Central memory CD8-positive, alpha-beta T cell (primary cell): ENCODE measurements at regions not wholly inside any gene's neighbourhood (a gene's known extent, or its start where the extent isn't known, plus 50 kb on each side); places are given as distances from the start of the nearest gene placed in this dataset.
"Not testable (repeated sequence)": the region's sequence is repeated elsewhere in the genome, so short reads cannot be mapped to it uniquely, and the experiment has no call there.

Experiments used
- ATAC-seq: fragments of 150-1000 bp; cut with Tn5 transposase; replicated peaks from 2 replicates; pipeline ENCODE4 v1.10.0; 2022; ENCODE audit warnings: mild to moderate bottlenecking, moderate FRiP score, moderate number of reproducible peaks; ENCODE audit not compliant: poor library complexity, severe bottlenecking; ENCODE audit errors: extremely low read depth
- DNase-seq, 2 donors: peaks; one replicate each; pipeline ENCODE4 v3.0.0; 2021; ENCODE audit warnings: low spot score in 2 of 2
- H3K27ac Mint-ChIP-seq: one replicate; pipeline ENCODE4 v1.8.0; 2022; ENCODE audit warnings: low read depth, mild to moderate bottlenecking, moderate library complexity, mixed read lengths
- H3K27me3 Mint-ChIP-seq: one replicate; pipeline ENCODE4 v1.8.0; 2022; ENCODE audit warnings: mixed read lengths
- H3K36me3 Mint-ChIP-seq: one replicate; pipeline ENCODE4 v1.8.0; 2022; ENCODE audit warnings: mild to moderate bottlenecking, moderate library complexity, mixed read lengths; ENCODE audit not compliant: insufficient read depth
- H3K4me1 Mint-ChIP-seq: one replicate; pipeline ENCODE4 v1.8.0; 2022; ENCODE audit warnings: mixed read lengths
- H3K4me3 Mint-ChIP-seq: one replicate; pipeline ENCODE4 v1.8.0; 2022; ENCODE audit warnings: mild to moderate bottlenecking, moderate library complexity, mixed read lengths
- H3K9me3 Mint-ChIP-seq: one replicate; pipeline ENCODE4 v1.8.0; 2022; ENCODE audit warnings: mixed read lengths

DNA sequence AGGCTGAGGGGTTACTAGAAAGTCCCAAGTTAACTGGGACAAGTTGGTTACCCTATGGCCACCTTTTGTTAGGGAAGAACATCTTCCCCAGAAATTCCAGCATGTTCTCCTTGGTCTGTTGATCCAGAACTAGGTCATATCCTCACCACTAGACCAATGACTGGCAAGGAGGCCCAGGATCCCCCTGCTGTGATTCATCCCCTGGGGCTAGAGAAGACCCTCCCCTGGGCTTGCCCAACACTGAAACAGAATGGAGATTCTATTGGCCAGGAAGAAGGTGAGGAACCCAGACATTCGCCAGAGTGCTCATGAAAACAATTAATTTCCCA is 90.1 kb upstream of the SIM2 start:
- Mint-ChIP-seq H3K36me3 (no peaks in the 10 kb centered on the region), H3K27me3 (peaks cover 87% of the 10 kb centered on the region), H3K4me1 (no peaks in the 10 kb centered on the region), H3K9me3 (no peaks in the 10 kb centered on the region), H3K27ac (no peak overlapping the region), H3K4me3 (no peak overlapping the region)
- ATAC-seq: no peak
- no peak for DNase-seq

DNA sequence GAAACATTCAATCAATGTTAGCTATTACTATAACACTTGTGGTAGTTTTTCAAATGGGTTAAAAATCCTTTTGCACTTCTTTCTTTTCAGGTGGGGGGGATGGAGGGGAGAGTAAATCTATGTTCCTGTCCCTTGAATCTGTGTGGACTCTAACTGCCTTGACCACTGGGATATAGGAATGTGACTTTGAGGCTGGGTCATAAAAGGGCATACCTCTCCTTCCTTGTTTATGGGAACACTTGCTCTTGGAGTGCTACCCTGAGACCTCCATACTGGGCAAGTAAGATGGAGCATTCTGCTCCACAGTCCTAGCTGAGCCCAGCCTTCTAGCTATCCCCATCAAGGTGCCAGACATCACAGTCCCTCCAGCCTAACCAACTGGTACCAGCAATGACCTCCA is 89.3 kb upstream of the SIM2 start:
- ATAC-seq (no peak), DNase-seq (no peak)
- Mint-ChIP-seq H3K4me1 (no peaks in the 10 kb centered on the region), H3K4me3 (no peak overlapping the region), H3K27ac (no peak overlapping the region), H3K36me3 (no peaks in the 10 kb centered on the region), H3K9me3 (no peaks in the 10 kb centered on the region), H3K27me3 (peaks cover 85% of the 10 kb centered on the region)

DNA sequence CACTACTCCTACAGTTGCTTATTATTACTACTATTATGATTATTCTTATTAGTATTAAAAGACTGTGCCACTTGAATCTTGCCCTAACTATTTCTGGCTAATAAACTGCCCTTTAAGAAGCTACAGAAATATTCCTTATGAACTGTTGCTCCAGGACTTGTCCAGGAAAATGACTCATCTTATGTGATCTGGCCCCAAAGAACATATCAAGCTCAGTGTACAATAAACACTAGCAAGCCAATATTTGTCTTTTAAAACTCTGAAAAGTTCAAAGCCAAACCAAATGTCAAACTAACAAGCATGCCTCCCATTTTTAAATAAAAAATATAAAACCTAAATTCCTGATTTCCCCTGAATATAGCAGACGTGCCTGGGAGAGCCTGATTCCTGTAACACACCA is 88.7 kb upstream of the SIM2 start:
- no peak overlapping the region for H3K27ac Mint-ChIP-seq
- H3K36me3 Mint-ChIP-seq: no peaks in the 10 kb centered on the region
- ATAC-seq (no peak), DNase-seq (no peak)
- H3K4me1 Mint-ChIP-seq: no peaks in the 10 kb centered on the region
- H3K9me3 Mint-ChIP-seq: no peaks in the 10 kb centered on the region
- H3K27me3 Mint-ChIP-seq: peaks cover 85% of the 10 kb centered on the region
- no peak overlapping the region for H3K4me3 Mint-ChIP-seq

DNA sequence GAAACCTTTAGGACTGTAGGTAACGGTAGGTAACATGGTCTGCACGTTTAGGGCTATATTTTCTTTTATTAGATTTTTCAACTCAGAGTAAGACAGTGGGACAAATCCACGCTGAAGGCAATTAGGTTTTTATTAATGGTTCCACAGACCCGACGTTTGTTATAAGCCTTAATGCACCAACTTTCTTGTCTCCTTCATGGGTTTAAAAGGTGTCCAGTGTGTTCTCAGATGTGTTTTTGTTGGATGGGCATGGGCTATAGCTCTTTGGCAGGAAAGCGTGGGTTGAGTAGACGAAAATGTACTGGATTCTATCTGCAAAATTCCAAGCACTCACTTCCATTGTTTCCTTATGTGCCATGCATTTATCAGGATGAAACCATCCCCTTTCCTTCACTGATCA is 88.0 kb upstream of the SIM2 start:
- ATAC-seq (no peak), DNase-seq (no peak)
- no peak overlapping the region for H3K4me3 Mint-ChIP-seq
- H3K4me1 Mint-ChIP-seq: no peaks in the 10 kb centered on the region
- H3K27me3 Mint-ChIP-seq: peaks cover 88% of the 10 kb centered on the region
- peaks cover 5% of the 10 kb centered on the region for H3K9me3 Mint-ChIP-seq
- no peaks in the 10 kb centered on the region for H3K36me3 Mint-ChIP-seq
- H3K27ac Mint-ChIP-seq: no peak overlapping the region

DNA sequence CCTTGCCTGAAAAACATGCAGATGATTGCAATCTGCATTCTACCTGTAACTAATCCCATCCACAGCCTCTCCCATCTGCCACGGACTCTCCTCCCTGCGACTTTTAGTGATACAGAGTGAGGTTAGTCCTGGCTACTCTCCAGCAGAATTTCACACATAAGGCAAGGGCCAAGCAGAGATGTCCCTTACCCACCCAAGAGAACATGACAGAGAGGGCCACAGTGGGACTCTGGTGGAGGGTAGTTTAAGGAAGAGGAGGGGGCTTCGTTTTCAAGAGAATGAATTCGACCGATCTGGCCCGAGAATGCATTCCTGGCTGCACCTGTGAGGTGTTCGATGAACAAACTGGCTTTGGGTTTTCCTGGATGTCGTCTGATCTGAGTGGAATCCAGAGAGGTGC is 87.5 kb upstream of the SIM2 start:
- peaks cover 91% of the 10 kb centered on the region for H3K27me3 Mint-ChIP-seq
- peaks cover 5% of the 10 kb centered on the region for H3K9me3 Mint-ChIP-seq
- H3K4me3 Mint-ChIP-seq: no peak overlapping the region
- no peak overlapping the region for H3K27ac Mint-ChIP-seq
- no peaks in the 10 kb centered on the region for H3K4me1 Mint-ChIP-seq
- DNase-seq (no peak), ATAC-seq (no peak)
- H3K36me3 Mint-ChIP-seq: no peaks in the 10 kb centered on the region

DNA sequence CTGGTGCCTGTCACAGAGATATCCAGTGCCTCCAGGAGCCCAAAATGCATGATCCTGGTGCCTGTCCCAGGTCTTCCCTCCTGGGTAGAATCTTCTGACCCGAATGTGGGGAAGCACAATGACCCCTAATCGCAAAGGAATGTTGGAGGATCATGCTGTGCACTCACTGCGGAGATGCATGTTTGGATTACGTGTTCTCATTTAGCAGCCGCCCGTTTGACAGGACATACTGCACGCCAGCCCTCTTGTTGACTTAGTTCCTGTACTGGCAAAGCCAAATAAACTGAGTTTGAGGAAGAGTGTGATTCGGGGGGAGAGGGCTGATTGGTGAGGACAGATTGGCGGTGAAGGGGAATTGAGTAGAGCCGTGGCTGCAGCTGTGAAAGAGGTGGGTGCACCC is 85.9 kb upstream of the SIM2 start:
- peaks cover 11% of the 10 kb centered on the region for H3K9me3 Mint-ChIP-seq
- DNase-seq (no peak), ATAC-seq (no peak)
- no peak overlapping the region for H3K27ac Mint-ChIP-seq
- H3K4me3 Mint-ChIP-seq: no peak overlapping the region
- peaks cover 86% of the 10 kb centered on the region for H3K27me3 Mint-ChIP-seq
- no peaks in the 10 kb centered on the region for H3K36me3 Mint-ChIP-seq
- no peaks in the 10 kb centered on the region for H3K4me1 Mint-ChIP-seq

DNA sequence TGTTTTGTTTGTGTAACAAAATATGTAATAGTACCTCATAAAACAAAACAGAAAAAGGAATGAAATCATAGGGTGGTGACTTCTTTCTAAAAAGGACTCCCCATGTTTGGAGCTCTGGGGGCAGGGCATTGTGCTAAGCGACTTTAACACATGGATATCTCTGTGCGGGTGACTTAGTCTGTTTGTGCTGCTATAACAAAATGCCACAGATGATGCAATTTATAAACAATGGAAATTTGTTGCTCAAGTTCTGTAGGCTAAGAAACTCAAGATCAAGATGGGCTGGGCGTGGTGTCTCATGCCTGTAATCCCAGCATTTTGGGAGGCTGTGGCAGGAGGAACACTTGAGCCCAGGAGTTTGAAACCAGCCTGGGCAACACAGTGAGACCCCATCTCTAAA is 85.4 kb upstream of the SIM2 start:
- Mint-ChIP-seq H3K4me1 (no peaks in the 10 kb centered on the region), H3K9me3 (peaks cover 11% of the 10 kb centered on the region), H3K4me3 (no peak overlapping the region), H3K36me3 (no peaks in the 10 kb centered on the region), H3K27me3 (peaks cover 82% of the 10 kb centered on the region), H3K27ac (no peak overlapping the region)
- ATAC-seq: no peak
- no peak for DNase-seq

DNA sequence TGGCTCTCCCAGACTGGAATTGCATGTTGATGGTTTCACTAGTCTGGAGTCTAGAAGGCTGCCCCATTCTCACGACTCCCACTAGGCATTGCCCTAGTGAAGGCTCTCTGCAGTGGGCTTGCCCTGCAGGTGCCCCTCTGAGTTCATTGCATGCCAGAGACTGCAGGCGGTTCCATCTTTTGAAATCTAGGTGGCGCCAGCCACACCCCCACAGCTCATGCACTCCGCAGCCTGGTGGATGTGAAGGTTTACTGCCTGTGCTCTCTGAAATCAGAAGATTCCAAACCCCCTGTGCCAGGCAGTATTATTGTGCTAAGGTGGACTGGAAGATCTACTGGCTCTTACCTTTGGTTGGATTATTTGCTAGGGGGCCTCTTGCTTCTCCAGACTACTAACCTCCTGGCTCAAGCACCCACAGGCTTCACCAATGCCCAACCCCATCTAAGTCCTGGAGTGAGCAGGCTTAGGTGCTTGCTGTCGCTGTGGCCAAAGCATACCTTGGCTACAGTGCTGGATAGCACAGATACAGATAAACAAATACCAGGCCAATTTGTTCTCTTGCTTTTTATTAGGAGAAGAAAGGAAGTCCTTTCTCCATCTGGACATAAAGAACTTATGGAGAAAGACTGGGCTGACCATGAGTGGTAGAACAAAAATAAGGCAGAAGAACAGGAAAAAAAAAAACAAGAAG is 83.5 kb upstream of the SIM2 start:
- H3K27me3 Mint-ChIP-seq: peaks cover 64% of the 10 kb centered on the region
- ATAC-seq (no peak), DNase-seq (no peak)
- H3K27ac Mint-ChIP-seq: no peak overlapping the region
- H3K36me3 Mint-ChIP-seq: no peaks in the 10 kb centered on the region
- H3K4me3 Mint-ChIP-seq: no peak overlapping the region
- H3K4me1 Mint-ChIP-seq: no peaks in the 10 kb centered on the region
- H3K9me3 Mint-ChIP-seq: peaks cover 16% of the 10 kb centered on the region

DNA sequence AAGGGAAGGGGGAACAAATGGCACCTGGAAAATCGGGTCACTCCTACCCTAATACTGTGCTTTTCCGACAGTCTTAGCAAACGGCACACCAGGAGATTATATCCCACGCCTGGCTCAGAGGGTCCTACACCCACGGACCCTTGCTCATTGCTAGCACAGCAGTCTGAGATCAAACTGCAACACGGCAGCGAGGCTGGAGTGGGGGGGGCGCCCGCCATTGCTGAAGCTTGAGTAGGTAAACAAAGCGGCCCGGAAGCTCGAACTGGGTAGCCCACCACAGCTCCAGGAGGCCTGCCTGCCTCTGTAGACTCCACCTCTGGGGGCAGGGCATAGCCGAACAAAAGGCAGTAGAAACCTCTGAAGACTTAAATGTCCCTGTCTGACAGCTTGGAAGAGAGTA is 82.1 kb upstream of the SIM2 start:
- not testable (repeated sequence) for H3K27ac Mint-ChIP-seq, DNase-seq, H3K4me3 Mint-ChIP-seq, H3K4me1 Mint-ChIP-seq, ATAC-seq, H3K36me3 Mint-ChIP-seq
- peaks cover 50% of the 10 kb centered on the region for H3K27me3 Mint-ChIP-seq
- peaks cover 16% of the 10 kb centered on the region for H3K9me3 Mint-ChIP-seq

DNA sequence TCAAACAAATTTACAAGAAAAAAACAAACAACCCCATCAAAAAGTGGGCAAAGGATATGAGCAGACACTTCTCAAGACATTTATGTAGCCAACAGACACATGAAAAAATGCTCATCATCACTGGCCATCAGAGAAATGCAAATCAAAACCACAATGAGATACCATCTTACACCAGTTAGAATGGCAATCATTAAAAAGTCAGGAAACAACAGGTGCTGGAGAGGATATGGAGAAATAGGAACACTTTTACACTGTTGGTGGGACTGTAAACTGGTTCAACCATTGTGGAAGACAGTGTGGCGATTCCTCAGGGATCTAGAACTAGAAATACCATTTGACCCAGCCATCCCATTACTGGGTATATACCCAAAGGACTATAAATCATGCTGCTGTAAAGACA is 77.1 kb upstream of the SIM2 start:
- not testable (repeated sequence) for H3K36me3 Mint-ChIP-seq, H3K4me1 Mint-ChIP-seq, H3K4me3 Mint-ChIP-seq, ATAC-seq, H3K27ac Mint-ChIP-seq, DNase-seq
- Mint-ChIP-seq H3K9me3 (peaks cover 17% of the 10 kb centered on the region), H3K27me3 (peaks cover 23% of the 10 kb centered on the region)

DNA sequence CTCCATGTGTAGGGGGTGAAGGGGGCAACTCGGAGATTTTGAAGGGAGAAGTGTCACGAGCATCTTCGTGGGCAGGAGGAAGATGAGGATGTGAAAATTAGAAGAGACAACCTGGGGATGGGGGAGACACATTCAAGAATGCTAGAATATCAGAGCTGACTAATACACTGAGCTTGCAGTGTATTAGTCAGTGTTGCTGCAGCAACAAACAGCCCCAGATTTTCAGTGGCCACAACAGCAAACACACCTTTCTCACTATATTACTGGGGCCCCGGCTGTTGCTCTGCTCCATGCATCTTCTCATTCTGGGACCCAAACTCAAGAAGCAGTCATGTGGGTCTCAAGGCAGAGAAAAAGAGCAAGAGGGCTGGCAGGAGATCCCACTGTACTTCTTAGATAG is 74.8 kb upstream of the SIM2 start:
- no peak for DNase-seq
- Mint-ChIP-seq H3K9me3 (peaks cover 11% of the 10 kb centered on the region), H3K27ac (no peak overlapping the region), H3K27me3 (peaks cover 15% of the 10 kb centered on the region), H3K4me1 (no peaks in the 10 kb centered on the region), H3K4me3 (no peak overlapping the region), H3K36me3 (no peaks in the 10 kb centered on the region)
- ATAC-seq: no peak

DNA sequence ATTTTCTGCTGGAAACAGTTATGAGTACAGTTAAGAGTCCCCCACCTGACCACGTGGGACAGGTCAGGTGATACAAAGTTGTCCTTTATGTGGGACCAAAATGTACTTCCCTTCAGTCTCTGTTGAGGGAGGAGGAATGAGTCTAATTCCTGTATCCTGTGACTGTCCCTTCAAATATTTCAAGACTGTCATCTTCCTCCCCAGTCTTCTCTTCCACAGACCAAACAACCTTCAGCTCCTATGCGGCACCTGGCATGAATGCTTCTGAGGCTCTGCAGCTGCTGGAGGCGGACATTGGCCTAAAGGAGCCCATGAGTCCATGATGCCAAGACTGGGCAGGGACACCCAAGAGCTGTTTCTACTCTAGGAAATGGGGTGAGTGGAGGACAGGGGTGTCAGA is 72.1 kb upstream of the SIM2 start:
- peaks cover 5% of the 10 kb centered on the region for H3K9me3 Mint-ChIP-seq
- no peaks in the 10 kb centered on the region for H3K4me1 Mint-ChIP-seq
- H3K27ac Mint-ChIP-seq: no peak overlapping the region
- no peak overlapping the region for H3K4me3 Mint-ChIP-seq
- H3K27me3 Mint-ChIP-seq: peaks cover 36% of the 10 kb centered on the region
- ATAC-seq: no peak
- no peaks in the 10 kb centered on the region for H3K36me3 Mint-ChIP-seq
- no peak for DNase-seq

DNA sequence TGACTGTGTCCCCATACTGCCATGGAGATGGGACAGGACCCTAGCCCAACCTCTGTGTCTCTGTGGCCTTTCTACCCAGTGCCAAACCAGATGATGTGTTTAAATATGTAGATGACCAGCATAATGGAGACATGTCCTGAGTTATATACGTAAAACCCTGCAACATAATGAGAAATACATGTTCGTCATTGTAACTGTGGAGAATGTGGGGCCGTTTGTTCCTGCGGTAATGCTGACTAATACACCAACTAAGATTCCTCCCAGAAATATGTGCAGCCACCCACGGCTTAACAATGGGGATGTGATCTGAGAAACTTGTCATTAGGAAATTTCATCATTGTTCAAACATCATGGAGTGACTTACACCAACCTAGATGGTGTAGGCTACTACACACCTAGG is 71.7 kb upstream of the SIM2 start:
- no peak for DNase-seq
- H3K36me3 Mint-ChIP-seq: no peaks in the 10 kb centered on the region
- H3K4me1 Mint-ChIP-seq: no peaks in the 10 kb centered on the region
- H3K27ac Mint-ChIP-seq: no peak overlapping the region
- peaks cover 36% of the 10 kb centered on the region for H3K27me3 Mint-ChIP-seq
- H3K4me3 Mint-ChIP-seq: no peak overlapping the region
- no peak for ATAC-seq
- H3K9me3 Mint-ChIP-seq: peaks cover 5% of the 10 kb centered on the region

DNA sequence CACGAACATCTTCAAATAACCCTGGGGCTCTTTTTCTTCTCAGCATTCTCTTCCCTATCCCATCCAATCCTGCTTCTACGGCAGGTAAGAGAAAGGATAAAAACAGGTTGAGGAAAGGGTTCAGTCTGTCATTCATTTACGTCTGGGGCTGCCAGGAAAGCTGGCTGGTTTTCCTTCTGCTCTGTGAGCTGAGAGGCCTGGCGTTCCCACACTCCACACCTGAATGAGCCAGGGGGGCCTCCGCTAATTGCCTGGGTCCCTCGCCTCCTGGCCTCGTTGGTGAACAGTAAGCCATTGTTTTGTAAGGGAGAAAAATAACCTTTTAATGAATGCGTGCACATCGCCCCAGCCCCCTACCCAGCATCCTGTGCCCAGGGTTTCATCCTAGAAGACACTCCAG is 70.8 kb upstream of the SIM2 start:
- Mint-ChIP-seq H3K27ac (no peak overlapping the region), H3K36me3 (no peaks in the 10 kb centered on the region), H3K27me3 (peaks cover 36% of the 10 kb centered on the region), H3K4me1 (no peaks in the 10 kb centered on the region), H3K4me3 (no peak overlapping the region), H3K9me3 (peaks cover 5% of the 10 kb centered on the region)
- DNase-seq (no peak), ATAC-seq (no peak)
